DND-41 (cell line): ENCODE measurements at regions not wholly inside any gene's neighbourhood (a gene's known extent, or its start where the extent isn't known, plus 50 kb on each side); places are given as distances from the start of the nearest gene placed in this dataset.

ENCODE experiments used
- CTCF ChIP-seq: IDR thresholded peaks from 2 replicates; pipeline ENCODE4 v1.5.1; 2012; ENCODE audit warnings: borderline replicate concordance, low read length, moderate library complexity, mild to moderate bottlenecking; ENCODE audit not compliant: poor library complexity, severe bottlenecking; ENCODE audit errors: extremely low read depth
- EZH2 ChIP-seq: IDR thresholded peaks from 3 replicates; pipeline ENCODE4 v1.6.1; 2012; ENCODE audit warnings: borderline replicate concordance, low read depth, mild to moderate bottlenecking, moderate library complexity, low read length, inconsistent platforms; ENCODE audit not compliant: severe bottlenecking

DNA sequence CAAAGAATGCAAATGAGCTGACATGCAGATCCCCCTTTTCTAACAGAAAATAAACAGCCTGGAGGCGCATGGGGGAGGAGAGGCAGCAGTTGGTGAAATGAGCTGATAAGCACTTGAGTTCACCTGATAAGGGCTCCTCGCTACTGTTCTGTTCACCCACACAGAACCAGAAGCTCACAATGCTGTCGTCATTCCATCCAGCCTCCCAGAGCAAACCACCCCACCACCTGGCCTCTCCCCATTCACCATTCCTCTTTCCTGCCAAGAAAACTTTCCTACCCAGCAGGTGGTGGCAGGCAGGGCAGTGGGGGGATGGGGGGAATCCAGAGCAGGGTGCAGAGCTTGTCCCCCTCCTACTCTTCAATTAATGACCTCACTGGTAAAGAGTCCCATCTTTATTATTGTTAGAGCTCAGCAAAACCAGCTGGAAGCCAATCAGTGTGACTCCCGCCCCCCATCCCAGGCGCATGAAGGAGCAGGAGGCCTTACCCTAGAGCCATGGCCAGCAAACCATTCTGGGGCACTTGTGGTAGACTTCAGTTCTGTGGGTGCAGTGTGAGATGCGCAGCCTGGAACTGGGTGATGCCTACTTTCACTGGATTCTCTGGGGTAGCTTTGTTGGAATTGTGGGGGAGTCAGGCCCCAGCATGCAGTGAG, 350.3 kb downstream of the ZIC3 start:
- TF ChIP-seq CTCF (no peak), EZH2 (no peak)
